SIG-M5 treated with dmso at 0.1 percent for 504 hours (cell line): ENCODE measurements at regions not wholly inside any gene's neighbourhood (a gene's known extent, or its start where the extent isn't known, plus 50 kb on each side); places are given as distances from the start of the nearest gene placed in this dataset.
A peak's percentile ranks its signal among the peaks of the same experiment; 100 is the strongest.
"Not testable (repeated sequence)": the region's sequence is repeated elsewhere in the genome, so short reads cannot be mapped to it uniquely, and the experiment has no call there.

Experiments
- DNase-seq: peaks from one replicate; lab custom pipeline; 2025; ENCODE audit not compliant: unreplicated experiment; lab: John Stamatoyannopoulos, UW

DNA sequence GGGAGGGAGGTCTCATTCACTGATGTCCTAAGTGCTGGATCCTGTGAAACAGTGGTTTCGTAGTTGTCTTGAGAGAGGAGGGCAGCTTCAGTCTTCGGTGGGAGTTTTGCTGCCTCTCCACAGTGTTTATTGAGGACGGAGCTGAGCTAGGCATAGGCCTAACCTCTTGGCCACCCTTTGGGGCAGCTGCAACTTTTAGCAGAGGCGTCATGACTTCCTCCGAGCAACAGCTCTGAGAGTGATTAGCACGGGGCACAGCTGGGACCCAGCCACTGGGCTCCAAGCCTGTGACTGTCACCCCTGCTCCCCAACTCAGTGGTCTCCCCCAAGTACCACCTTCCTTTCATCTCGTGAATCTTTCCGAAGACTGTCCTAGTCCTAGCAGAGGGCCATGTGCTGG, 139.9 kb upstream of the NCOR2 start:
- no peak for DNase-seq

DNA sequence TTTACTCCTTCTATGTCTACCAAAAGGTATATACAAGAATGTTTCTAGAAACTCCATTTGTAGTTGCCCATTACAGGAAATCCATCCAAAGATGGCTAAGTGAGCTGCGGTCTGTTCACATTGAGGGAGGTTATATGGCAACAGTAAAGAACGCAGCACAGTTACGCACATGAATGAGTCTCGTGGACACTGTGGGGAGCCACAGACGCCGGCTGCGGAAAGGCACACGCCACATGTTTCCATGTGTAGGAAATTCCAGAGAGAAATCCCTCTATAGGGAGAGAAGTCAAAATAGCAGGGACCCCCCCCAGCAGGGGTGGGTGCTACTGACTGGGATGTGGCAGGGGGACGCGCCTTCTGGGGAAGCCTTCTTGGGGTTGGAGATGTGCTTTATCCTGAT, 139.0 kb upstream of the NCOR2 start:
- DNase-seq, result no peak

GRCh38 chr12:124705545-124706138, 138.2 kb upstream of the NCOR2 start:
- no peak for DNase-seq

GRCh38 chr12:124704619-124705018, 137.2 kb upstream of the NCOR2 start:
- no peak for DNase-seq

GRCh38 chr12:124703856-124704255, 136.4 kb upstream of the NCOR2 start:
- peak; percentile 34 for DNase-seq

GRCh38 chr12:124702736-124703135, 135.3 kb upstream of the NCOR2 start:
- DNase-seq, result no peak

DNA sequence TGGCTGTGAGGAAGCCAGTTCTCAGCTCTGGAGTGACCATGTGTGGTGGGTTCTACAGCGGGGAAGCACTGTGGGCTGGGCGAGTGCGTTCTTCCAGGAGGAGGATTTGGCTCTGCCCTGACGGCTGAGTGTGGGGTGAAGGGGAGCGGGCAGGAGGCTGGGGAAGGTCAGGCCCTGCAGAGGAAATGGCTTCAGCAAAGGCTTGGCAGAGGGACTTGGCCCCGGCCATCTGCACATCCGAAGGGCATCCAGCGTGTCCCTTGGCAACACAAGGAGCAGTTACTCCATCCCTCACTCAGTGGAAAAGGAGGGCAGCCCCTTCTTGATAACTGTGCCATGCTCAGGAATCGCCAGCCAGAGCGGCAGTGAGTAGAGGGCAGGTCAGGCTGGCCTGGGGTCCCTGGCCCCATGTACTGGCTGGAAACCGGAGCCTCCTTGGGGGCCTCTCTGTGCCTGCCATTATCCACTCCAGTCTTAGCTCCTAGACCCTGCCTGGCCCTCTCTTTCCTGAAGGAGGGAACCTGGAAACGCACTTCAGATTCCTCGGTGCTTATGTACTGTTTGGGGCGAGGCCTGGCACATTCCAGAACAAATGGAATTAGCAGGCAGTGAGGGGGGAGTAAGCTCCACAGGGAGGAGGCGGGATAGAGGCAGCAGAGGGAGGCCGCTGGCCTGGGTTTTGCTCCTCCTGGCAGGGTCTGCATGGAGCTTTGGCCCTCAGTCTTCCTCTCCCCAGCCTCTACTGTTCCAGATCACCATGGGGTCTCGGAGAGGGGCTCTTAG, 133.6 kb upstream of the NCOR2 start:
- DNase-seq, result no peak

GRCh38 chr12:124699909-124700308, 132.5 kb upstream of the NCOR2 start:
- no peak for DNase-seq

- no peak for DNase-seq
These were observed 131.5 kb upstream of the NCOR2 start for GRCh38 chr12:124698998-124699305.

DNA sequence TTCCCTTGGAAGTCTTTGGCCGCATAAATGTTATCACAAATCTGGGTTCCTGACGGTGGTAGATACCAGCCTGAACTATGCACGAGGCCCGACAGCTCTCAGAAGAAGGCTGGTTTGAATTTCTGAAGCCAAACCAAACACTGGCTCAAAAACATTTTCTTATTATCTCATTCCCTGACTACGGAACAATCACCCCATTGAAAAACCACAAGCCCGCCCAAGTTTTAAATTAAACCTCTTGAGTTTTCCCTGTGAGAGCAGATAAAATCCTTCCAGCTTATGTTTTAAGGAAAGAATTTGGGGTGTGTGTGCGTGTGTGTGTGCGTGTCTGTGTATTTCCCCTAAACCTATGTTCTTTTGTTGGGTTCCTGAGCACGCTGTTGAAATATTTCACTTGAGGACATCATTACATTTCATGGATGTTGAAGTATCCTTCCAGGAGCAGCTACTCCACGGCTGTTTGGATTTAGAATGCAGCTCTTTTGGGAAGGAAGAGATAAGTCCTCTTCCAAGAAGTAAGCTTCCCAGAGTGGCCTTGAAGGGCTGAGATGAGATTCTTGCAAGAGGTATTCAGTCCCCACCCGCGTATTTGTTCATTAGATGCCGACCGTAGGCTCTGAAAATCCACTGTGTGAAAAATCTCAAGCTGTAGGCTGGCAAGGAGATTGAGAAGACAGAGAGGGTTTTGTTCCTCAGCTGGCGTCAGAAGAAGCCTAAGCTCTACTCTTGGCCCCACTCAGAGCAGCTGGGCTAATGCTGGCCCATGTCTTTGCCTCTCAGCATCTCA, 131.0 kb upstream of the NCOR2 start:
- DNase-seq, result no peak

GRCh38 chr12:124697722-124698121, 130.3 kb upstream of the NCOR2 start:
- DNase-seq, result not testable (repeated sequence)

GRCh38 chr12:124696693-124697476, 129.5 kb upstream of the NCOR2 start:
- DNase-seq, result no peak

GRCh38 chr12:124695861-124696260, 128.4 kb upstream of the NCOR2 start:
- DNase-seq, result no peak

DNA sequence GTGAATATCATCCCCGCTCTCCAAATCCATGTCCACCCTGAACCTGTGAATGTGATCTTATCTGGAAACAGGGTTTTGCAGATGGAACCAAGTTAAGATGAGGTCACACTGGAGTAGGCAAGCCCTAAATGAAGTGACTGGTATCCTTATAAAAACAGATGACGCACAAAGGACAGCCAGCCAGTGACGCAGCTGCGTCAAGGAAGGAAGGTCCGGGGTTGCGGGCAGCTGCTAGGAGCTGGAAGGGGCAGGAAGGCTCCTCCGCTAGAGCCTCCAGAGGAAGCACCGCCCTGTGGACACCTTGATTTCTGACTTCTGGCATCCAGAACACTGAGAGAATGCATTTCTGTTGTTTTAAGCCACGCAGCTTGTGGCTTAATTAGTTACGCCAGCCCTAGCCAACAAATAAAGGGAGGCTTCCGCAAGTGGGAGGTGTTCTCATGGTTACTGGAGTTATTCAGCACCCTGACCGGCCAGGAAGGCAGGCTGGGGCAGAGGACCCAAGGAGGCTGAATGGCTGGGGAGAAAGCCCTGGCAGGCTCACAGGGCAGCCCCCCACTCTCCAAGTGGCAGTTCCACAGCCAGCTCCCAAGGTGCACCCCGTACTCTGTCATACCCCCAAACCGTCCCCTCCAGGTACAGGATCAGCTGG, 127.6 kb upstream of the NCOR2 start:
- DNase-seq, result no peak

DNA sequence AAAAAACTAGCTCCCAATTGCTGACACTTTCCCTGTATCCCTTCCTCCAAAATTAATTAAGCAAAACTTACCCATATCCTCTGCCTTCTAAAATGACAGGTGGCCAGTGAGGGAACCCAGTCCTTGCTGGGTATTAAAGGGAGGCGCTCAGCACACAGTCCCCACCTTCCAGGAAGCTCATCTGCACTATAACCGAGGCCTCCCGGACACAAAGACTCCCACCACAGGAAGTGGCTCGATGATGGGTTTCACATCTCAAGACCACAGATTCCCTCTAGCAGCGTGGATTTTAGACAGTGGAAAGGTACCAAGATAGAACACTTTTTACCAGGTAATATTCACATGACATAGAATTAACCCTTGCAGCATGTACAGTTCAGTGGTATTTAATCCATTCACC, 126.8 kb upstream of the NCOR2 start:
- DNase-seq, result peak; percentile 29

DNA sequence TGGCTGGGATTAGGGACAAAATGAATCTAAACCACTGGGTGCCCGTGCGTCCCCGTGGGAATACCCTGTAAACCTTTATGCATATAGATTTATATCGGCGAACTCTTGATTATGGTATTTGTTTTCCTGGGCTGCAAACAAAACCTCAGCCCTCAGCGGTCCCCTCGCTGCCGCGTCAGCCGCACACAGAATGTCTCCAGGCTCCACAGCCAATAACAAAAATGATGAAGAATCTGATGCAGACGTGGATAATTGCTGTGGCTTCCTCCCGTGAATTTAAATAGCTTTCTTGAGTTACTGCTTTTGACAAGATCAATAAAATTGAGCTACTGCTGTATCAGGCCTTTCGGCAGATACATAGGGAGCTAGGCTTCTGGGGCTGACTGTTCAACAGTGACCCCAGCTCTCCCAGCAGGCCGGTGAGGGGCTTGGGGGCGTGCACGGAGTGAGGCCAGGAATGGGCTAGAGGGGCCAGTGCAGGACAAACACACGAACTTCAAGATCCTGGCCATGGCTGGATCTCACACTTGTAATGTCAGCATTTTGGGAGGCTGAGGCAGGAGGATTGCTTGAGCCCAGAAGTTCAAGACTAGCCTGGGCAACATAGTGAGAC, 125.8 kb upstream of the NCOR2 start:
- no peak for DNase-seq

- no peak for DNase-seq
These were observed 125.0 kb upstream of the NCOR2 start for GRCh38 chr12:124692443-124692842.

DNA sequence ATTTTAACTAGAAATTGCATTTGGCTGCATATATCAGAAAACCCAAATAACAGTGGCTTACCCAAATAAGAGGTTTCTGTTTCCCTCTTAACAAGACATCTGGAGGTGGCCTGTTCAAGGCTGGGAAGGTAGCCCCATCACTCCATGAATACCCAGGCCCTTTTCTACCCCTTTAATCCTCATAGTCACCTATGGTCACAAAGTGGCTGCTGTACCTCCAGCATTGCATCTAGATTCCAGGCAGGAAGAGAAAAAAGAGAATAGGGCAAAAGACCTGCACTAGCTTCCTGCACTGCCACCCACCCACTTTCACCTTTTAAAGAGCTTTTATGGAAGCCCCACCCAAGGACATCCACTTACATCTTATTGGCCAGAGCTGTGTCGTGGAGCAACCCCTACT, 124.0 kb upstream of the NCOR2 start:
- no peak for DNase-seq

- no peak for DNase-seq
These were observed 122.2 kb upstream of the NCOR2 start for GRCh38 chr12:124689631-124690030.

DNA sequence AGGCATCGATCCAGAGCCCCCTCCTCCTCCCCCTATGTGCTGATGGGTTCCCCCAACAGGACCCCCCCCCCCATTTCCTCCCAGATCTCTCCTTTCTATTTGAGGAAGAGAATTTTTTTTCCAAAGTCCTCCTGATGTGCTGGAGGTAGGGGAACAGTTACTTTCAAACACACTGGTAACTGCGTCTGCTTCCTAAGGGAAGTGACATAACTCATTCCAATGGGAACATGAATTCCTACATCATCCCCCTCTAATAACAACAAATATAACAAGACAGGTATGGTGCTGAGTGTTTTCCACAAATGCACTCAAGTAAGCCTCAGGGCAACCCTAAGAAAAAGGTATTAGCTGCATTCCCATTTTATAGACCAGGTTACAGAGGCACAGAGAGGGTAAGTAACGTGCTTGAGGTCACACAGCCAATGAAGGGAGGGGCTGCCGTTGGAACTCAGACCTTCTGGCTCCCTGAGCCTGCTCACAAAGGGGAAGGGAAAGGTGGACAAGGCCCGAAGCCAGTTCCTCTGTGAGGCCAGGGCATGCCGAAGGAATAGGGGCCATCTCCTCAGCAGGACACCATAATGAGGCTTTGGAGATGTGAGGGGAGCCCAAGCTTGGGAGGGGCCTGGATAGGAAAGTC, 121.1 kb upstream of the NCOR2 start:
- no peak for DNase-seq
